ENCODE measurements at regions not wholly inside any gene's neighbourhood (a gene's known extent, or its start where the extent isn't known, plus 50 kb on each side); places are given as distances from the start of the nearest gene placed in this dataset.
A peak's percentile ranks its signal among the peaks of the same experiment; 100 is the strongest.

DNA sequence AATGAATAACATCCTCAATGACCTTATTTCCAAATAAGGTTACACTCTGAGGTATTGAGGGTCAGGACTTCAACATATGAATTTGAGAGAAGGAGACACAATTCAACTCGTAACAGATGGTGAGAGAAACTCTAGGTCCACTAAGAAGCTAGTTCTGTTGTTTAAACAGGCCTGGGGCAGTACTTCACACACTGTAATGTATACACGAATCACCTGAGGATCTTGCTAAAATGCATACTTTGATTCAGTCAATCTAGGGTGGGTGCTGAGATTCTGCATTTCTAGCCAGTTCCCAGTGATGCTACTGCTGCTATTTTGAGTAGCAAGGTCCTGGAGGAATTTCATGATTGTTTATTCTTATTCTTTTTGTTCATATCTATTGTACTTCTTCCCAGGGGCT, 186.8 kb downstream of the SATB1 start:
- Histone ChIP-seq H3K4me1 (peaks cover 13% of the 10 kb centered on the region), H3K9me3 (replicated peaks) (no peaks in the 10 kb centered on the region), H3K27me3 (ENCODE audit: low read depth) (no peaks in the 10 kb centered on the region), H3K36me3 (no peaks in the 10 kb centered on the region), H3K4me3 (no peak overlapping the region), H3K27ac (replicated peaks) (no peak overlapping the region)
- intact Hi-C loops (cut with micrococcal nuclease): no loop called here
- no peak for TF ChIP-seq CTCF (IDR thresholded peaks at IDR 0.05; ENCODE audit: borderline replicate concordance)
- DNase-seq: no peak

DNA sequence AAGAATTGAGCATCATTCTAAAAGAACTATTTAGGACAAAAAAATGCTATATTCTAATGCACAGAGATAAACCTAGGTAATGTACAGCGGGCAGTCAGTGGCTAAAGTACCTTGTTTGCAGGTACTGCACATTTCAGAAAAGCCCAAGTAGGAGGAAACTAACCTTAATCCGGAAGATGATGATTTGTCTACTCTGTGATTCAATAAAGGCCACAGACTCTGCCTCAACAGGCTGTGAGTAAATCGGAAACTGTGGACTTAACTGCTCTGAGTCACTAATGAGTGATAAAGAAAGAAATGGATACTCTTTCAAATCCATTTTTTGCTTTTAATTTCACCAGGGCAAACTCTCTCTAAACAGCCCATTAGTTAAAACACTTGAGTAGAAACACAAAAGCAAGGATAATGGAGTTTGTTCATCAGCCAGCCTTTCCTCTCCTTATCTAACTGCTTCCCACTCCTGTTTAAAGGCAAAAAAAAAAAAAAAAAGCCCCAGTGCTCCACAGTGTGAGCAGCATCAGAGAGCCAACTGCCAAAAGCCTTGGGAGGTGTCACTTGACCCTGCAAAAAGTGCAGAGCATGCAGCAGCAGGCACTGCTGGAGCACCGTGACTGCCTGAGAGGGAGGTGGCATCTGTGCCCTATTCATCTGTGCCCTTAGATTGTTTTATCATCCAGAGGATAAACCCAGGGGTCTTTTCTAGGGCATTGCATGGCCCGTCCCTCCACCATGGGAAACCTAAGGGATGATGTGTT, 187.7 kb downstream of the SATB1 start:
- no peak for TF ChIP-seq CTCF (IDR thresholded peaks at IDR 0.05; ENCODE audit: borderline replicate concordance)
- no peaks in the 10 kb centered on the region for H3K27me3 ChIP-seq (ENCODE audit: low read depth)
- DNase-seq: no peak
- H3K4me3 ChIP-seq: no peak overlapping the region
- peaks cover 13% of the 10 kb centered on the region for H3K4me1 ChIP-seq
- no peak overlapping the region for H3K27ac ChIP-seq (replicated peaks)
- intact Hi-C loops (cut with micrococcal nuclease): no loop called here
- H3K9me3 ChIP-seq (replicated peaks): no peaks in the 10 kb centered on the region
- no peaks in the 10 kb centered on the region for H3K36me3 ChIP-seq

DNA sequence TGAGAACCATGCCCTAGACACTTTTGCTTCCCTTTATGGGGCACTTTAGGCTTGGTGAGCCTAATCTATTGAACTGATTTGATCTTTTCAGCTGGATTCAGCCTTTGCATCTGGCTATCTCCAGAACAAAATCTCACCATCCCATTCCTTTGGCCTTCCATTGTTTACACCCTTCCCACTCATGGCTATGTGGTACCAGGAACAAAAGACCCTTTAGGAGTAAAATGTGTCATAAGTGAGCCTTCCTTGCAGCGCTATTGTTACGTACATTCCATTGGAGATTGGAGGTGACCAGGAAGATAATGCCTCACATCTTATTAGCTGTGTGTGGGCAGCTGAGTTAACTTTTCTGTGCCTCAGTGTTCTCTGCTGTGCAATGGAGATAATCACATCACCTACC, 188.4 kb downstream of the SATB1 start:
- Histone ChIP-seq H3K9me3 (replicated peaks) (no peaks in the 10 kb centered on the region), H3K36me3 (no peaks in the 10 kb centered on the region), H3K27me3 (ENCODE audit: low read depth) (no peaks in the 10 kb centered on the region), H3K4me3 (no peak overlapping the region), H3K27ac (replicated peaks) (no peak overlapping the region), H3K4me1 (peaks cover 13% of the 10 kb centered on the region)
- intact Hi-C loops (cut with micrococcal nuclease): no loop called here
- no peak for DNase-seq
- TF ChIP-seq CTCF (IDR thresholded peaks at IDR 0.05; ENCODE audit: borderline replicate concordance): no peak

DNA sequence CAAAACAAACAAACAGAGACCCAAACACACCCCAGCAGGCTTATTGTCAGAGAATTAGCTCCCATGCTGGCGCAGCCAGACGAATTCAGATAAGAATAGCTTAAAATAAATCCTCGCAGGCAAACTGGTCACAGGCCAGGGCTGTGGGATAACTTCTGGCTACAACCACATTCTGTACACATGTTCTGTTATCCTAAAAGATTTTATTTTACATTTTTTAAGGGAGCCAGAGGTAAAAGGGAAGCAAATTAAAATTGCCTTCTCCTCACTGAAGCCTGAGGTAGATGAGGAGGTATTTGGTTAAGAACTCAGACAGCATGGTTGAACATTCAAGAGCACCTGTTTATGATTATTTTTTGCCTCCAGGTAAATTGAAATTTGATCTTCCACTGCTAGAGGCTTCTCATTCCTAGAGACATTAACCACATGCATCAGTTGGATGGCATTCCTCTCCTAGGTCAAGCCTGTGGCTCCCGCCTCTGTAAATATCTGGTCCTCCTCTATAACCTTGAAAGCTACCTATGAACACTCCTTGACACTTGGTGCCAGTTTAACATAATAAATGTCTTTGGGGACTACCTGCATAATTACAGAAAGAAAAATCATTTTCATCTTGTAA, 190.3 kb downstream of the SATB1 start:
- TF ChIP-seq CTCF (IDR thresholded peaks at IDR 0.05; ENCODE audit: borderline replicate concordance): no peak
- intact Hi-C loops (cut with micrococcal nuclease): no loop called here
- peak overlapping the region; percentile 74 for H3K27ac ChIP-seq (replicated peaks)
- no peaks in the 10 kb centered on the region for H3K9me3 ChIP-seq (replicated peaks)
- no peaks in the 10 kb centered on the region for H3K27me3 ChIP-seq (ENCODE audit: low read depth)
- H3K36me3 ChIP-seq: no peaks in the 10 kb centered on the region
- DNase-seq: peak; percentile 27
- H3K4me1 ChIP-seq: peaks cover 13% of the 10 kb centered on the region
- H3K4me3 ChIP-seq: peak overlapping the region; percentile 51

- Histone ChIP-seq H3K4me3 (peak overlapping the region; percentile 51), H3K27ac (replicated peaks) (peak overlapping the region; percentile 74), H3K4me1 (peaks cover 13% of the 10 kb centered on the region)
Observed at GRCh38 chr3:18233987-18234716, 191.0 kb downstream of the SATB1 start.

More at GRCh38 chr3:18233987-18234716, 191.0 kb downstream of the SATB1 start:
- Histone ChIP-seq H3K9me3 (replicated peaks) (no peaks in the 10 kb centered on the region), H3K27me3 (ENCODE audit: low read depth) (no peaks in the 10 kb centered on the region), H3K36me3 (no peaks in the 10 kb centered on the region)
- no peak for TF ChIP-seq CTCF (IDR thresholded peaks at IDR 0.05; ENCODE audit: borderline replicate concordance)
- intact Hi-C loops (cut with micrococcal nuclease): no loop called here
- no peak for DNase-seq
